SK-N-DZ (cell line): ENCODE measurements at regions not wholly inside any gene's neighbourhood (a gene's known extent, or its start where the extent isn't known, plus 50 kb on each side); places are given as distances from the start of the nearest gene placed in this dataset.

Experiments used
- DNase-seq: peaks from one replicate; pipeline ENCODE4 v3.0.0-alpha.2; 2015; ENCODE audit warnings: low spot score

DNA sequence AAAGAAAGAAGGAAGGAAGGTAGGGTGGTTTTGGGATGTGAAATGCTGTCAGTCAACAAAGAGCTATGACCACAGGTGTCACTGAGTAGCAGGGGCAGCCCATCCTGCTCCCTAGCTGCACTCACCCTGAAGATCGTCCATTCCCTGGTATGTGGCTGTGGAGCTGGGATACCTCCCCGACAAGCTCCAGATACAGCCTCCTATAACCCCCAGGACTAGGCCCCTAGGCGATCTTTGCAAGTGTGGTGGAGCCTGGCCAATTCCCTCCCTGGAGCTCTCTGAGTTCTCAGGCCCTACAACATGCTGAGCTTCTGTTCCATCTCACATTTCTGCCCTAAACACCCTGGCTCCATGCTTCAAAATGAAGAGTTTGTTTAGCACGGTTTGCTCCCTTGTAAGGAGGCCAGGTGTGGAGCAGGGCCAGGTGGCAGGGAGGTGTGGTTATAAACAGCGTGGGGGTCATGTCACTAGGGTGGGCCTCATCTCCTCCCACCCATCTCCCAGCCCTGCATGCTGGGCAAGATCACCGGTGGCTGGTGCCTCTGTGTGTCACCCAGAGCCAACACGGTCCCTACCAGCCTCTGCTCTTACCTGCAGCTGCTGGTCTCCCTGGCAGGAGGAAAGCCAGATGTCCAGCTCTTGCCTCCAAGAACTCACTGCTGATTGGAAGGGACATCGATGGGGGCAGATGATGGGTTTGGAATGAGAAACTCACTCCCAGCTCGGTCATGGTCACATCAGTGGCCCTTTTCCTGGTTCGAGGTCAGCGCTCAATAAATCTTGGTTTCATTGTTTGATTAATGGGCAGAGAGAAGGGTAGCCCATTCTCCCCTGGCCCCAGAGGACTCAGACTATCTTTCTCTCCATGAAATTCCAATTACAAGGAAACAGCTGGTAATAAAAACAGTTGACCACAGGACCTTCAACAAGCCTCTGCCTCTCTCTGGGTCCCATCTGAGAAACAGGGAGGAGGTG is 511.0 kb upstream of the CDH5 start:
- no peak for DNase-seq

GRCh38 chr16:65846210-65846602 is 520.3 kb upstream of the CDH5 start:
- DNase-seq: no peak

- no peak for DNase-seq
Measured at GRCh38 chr16:65845466-65846209, 520.9 kb upstream of the CDH5 start.

DNA sequence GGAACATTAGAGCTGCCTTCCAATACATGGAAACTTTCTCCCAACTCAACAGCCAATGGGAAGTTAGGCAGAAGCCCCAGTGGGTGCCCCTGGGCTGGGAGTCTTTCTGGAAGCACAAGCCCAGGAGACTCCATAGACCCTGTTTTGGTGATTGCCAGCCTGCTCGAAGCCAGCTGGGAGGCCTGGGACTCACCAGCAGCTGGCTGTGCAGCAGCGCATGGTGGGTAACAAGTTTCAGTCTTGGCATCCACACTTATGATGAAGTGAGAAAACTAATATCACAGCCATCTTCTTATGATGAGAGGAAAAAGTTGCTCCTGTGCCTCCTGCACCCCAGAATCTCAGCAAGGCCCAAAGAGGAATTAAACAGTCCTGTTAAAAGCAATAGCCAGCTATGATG is 522.5 kb upstream of the CDH5 start:
- DNase-seq: no peak

GRCh38 chr16:65842067-65842466 is 524.4 kb upstream of the CDH5 start:
- no peak for DNase-seq

DNA sequence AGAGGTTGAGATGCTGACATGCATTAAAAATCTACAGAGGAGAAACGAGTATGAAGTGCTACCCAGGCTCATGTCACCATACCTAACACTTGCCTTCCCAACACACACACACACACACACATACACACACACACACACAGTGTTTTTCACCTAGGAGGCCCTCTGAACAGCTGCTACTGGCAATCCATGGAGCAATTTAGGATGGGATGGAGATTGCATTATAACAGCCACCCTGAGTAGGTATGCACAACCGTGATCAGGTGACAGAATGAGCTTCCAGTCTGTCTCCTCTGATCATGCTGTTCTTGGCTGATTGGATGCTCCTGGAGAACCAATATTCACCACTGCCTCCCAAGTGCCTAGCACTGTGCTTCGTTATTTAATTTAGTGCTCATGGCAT is 528.5 kb upstream of the CDH5 start:
- DNase-seq: no peak

- DNase-seq: no peak
Measured at GRCh38 chr16:65837464-65837863, 529.0 kb upstream of the CDH5 start.

DNA sequence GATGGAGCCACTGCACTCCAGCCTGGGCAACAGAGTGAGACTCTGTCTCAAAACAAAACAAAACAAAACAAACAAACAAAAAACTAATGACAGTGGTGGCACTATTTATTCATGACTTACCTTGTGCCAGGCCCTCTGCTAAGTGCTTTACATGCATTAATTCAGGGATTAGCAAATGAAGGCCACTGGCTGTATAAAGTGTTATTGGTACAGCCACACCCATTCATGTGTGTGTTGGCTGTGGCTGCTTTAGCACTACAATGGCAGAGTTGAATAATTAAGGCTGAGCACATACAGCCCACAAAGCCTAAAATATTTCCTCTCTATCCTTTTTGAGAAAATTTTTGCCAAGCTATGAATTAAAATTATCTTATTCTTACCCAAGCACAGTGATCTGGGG is 531.8 kb upstream of the CDH5 start:
- no peak for DNase-seq

DNA sequence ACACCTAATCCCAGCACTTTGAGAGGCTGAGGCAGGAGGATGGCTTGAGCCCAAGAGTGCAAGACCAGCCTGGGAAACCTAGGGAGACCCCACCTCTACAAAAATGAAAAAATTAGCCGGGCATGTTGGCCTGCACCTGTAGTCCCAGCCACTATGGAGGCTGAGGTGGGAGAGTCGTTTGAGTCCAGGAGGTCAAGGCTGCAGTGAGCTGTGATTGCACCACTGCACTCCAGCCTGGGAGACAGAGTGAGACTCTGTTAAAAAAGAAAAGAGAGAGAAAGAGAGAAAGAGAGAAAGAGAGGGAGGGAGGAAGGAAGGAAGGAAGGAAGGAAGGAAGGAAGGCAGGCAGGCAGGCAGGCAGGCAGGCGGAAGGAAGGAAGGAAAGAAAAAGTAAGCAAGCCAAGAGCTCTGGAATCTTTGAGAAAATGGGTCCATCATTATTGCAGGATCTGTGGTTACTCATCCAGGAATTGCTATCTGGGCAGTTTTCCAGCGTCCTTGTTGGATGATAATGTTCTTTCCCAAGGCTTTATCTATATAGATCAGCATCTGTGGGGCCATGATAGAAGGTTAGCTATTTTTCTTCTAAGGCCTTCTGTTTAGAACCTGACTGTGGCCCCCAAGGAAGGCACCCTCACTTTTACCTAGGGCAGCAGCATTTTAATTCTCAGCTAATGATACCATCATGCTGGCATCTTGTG is 533.2 kb upstream of the CDH5 start:
- peak; percentile 31 for DNase-seq

DNA sequence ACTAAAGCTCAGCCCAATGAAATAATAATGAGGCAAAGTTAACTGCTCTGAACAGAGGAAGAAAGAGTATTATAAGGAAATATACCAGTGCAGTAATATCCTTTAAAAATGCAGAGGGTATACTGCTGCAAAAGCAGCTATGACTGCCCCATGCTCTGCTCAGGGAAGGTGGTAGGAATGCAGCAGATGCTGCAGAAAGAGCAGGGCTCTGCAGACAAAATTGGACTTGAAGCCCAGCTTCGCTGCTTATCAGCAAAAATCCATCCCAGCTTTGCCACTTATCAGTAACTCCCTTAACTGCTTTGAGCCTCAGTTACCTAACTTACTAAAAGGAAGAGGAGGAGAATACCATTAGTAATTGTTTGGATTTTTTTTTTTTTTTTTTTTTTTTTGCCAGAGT is 533.8 kb upstream of the CDH5 start:
- DNase-seq: peak; percentile 47

DNA sequence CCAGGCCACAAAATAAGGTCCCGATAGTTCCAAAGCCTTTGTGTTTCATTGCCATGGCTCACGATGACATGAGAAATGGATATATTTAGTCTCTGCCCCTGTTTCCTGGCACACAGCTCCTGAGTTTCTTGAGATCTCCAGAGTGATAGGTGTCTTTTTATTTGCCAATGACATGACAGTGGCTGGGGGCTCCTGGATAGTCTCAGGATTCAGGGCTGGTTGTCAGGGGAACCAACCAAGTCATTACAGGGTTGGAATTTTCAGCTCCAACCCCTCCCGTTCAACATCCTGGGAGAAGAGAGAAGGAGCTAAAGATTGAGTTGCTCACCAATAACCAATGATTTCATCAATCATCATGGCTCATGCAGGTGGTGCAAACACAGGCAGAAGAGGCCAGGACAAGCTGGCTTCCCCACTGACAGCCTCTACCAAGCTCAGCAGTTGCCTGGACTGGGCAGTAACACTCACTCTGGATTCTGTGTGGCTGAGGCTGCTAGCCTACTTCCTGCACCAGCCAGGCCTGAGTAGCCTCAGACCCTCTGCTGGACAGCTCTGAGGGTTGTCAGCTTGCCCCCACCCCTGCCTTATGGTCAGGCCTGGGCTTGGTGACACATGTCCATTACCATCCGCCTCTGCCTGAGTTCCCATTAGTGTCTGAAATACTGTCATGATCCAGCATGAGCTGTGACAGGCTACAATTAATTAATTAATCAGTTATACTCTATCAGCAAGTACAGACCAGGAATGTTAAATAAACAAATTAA is 534.4 kb upstream of the CDH5 start:
- DNase-seq: peak; percentile 78

DNA sequence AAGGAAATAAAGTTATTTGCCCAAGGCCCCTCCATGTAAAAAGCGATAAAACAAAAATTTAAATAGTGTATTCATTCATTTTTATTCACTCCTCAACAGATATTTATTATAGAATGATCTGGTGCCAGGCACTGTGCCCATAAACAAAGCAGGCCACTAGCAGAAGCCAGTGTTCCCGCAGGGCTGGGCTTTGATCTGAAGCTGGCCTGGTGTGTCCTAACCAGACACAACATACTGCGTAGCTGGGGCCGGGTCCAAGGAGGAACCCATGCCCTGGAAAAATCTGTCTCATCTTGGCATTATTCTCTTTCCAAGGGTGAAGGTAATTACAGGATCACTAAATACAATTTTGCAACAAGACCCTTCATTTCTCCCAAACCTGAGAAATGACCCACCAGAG is 537.4 kb upstream of the CDH5 start:
- DNase-seq: no peak

GRCh38 chr16:65828296-65828695 is 538.2 kb upstream of the CDH5 start:
- peak; percentile 30 for DNase-seq

- DNase-seq: peak; percentile 53
Measured at GRCh38 chr16:65827231-65827630, 539.3 kb upstream of the CDH5 start.

DNA sequence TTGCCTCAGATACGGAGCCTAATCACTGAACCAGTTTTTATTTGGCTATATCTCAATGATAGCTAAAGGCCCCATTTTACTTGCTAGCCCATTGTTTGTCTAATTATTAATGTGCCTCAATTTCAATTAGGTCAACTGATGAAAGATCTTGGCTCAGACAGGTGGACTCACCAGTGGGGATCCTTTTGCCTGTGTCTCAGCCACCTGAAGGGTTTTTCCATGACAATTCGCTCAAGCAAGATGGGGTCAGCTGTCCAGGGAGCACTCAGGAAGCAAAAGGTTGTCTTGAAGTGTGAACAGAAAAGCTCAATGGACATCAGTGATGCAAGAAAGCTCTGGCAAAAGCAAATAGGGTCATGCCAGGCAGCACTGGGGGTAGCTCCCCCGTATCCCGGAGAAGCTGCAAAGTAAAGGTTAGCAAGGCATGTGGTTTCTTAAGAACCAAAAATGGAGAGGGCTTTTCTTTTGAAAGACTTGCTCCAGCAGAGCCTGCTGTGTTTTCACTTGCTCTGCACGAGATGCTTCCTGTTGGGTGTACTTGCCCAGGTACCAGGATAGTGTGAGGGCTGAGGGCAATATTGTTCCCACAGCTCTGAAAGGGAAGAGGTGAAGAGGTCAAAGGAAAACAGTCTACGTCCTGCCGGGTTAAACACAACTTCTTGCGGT is 541.2 kb upstream of the CDH5 start:
- DNase-seq: no peak

DNA sequence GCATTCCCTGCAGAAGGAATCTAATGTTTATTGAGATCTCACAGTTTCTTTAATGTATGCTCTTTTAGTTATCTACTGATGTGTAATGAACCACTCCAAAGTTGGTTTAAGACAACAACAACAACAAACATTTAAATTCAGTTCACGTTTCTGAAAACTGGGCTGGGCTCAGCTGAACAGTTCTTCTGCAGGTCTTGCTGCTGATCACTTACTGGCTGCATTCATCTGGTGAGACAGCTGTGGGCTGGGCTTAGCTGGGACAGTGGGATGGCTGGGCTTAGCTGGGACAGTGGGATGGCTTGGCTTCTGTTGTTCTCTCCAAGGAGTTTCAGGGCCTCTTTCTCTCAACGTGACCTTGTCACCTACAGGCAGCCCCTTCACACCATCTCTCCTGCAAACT is 544.3 kb upstream of the CDH5 start:
- no peak for DNase-seq

DNA sequence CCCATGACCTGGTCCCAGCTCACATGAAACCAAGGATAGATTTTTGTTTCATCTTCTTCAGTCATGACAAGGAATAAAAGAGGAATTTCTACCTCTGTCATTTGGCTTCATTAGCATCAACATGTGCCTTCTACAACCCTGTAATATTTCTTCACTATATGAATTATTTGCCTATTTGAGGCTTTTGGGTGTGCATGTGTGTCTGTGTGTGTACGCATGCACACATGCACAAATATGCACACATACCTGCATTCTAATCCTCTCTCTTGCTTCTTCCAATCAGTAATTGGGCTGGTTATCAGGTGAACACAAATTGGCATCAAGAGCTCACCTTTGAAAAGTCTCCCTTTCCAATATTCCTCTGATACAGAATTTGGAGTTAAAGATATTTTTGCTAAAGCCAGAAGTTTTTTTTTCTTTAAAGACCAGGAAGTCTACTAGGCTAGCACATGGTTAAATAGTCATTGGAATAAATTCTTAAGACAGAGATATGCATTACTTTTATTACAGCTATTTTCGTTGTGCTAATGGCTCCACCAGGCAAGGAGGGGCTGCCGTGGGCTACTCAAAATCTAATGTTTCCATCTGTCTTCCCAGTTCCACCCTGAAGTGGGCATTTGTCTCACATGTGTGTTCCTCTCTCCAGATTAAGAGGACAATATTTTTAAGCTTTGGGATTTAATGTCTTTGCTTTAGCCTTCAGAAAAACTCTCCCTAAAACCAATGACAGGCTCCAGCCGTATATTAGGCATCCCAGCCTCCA is 547.2 kb upstream of the CDH5 start:
- DNase-seq: no peak

- DNase-seq: no peak
Measured at GRCh38 chr16:65817799-65818198, 548.7 kb upstream of the CDH5 start.

DNA sequence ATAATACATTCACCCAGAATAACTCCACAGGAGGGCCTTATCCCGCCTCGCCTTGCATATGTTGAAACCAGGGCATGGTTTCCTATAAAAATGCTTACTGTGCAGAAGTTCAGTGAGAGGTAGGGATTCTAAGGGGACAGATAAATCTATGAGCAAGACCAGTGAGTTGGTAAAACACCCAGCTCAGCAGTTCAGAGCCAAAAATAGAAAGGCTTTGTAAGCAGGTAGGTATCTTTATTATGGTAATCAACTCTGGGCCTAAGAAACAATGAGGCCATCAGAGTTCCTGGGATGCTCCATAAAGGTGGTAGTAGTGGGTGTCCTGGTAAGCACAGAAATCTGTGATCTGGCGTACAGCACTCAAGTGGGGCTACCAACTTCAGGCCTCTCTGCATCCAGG is 549.4 kb upstream of the CDH5 start:
- no peak for DNase-seq

DNA sequence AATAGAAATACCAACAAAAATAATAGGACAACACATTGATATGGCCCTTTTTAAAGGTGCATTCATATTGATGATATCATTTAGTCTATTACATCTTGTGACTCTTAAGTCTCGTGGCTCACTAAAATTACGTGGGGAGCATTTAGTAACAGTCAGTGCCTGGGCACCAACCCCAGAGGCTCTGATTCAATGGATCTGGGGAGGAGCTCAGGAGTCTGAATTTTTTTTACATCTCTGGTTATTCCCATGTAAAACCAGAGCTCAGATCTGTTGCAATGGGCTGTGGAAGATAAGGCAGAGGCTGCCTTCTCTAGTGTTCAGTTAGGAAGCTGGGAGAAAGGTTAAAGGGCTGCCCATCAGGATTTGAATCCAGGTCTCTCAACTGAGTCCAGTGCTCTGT is 549.9 kb upstream of the CDH5 start:
- no peak for DNase-seq
